ENCODE measurements at regions not wholly inside any gene's neighbourhood (a gene's known extent, or its start where the extent isn't known, plus 50 kb on each side); places are given as distances from the start of the nearest gene placed in this dataset.

GRCh38 chr2:239546541-239546940 lies 145.7 kb upstream of the HDAC4 start:
- H3K36me3 ChIP-seq (ENCODE audit: low read depth, missing control alignments) = no peaks in the 10 kb centered on the region
- H3K4me1 ChIP-seq = no peaks in the 10 kb centered on the region
- DNase-seq = no peak
- H3K4me3 ChIP-seq = no peak overlapping the region
- TF ChIP-seq CTCF (IDR thresholded peaks at IDR 0.05) = no peak
- no peak for TF ChIP-seq POLR2A (IDR thresholded peaks at IDR 0.05)
- WGBS, 2 donors = 75 to 85% methylated on average over 2 to 9 of the region's 9 CpGs
- no peak overlapping the region for H3K27ac ChIP-seq
- no peaks in the 10 kb centered on the region for H3K27me3 ChIP-seq
- no peaks in the 10 kb centered on the region for H3K9me3 ChIP-seq
- intact Hi-C loops (cut with DNase I; ENCODE audit: low total_unique reads) = no loop called here

GRCh38 chr2:239545741-239546392 lies 145.0 kb upstream of the HDAC4 start:
- no peaks in the 10 kb centered on the region for H3K36me3 ChIP-seq (ENCODE audit: low read depth, missing control alignments)
- intact Hi-C loops (cut with DNase I; ENCODE audit: low total_unique reads) = no loop called here
- no peak overlapping the region for H3K27ac ChIP-seq
- WGBS, 2 donors = 84 to 91% methylated on average over 14 of the region's 14 CpGs
- H3K4me3 ChIP-seq = no peak overlapping the region
- TF ChIP-seq POLR2A (IDR thresholded peaks at IDR 0.05) (no peak), CTCF (IDR thresholded peaks at IDR 0.05) (no peak)
- no peaks in the 10 kb centered on the region for H3K27me3 ChIP-seq
- no peaks in the 10 kb centered on the region for H3K4me1 ChIP-seq
- no peak for DNase-seq
- H3K9me3 ChIP-seq = no peaks in the 10 kb centered on the region

GRCh38 chr2:239544918-239545465 lies 144.2 kb upstream of the HDAC4 start:
- no peak for DNase-seq
- Histone ChIP-seq H3K27me3 (no peaks in the 10 kb centered on the region), H3K9me3 (no peaks in the 10 kb centered on the region), H3K4me3 (no peak overlapping the region), H3K36me3 (ENCODE audit: low read depth, missing control alignments) (no peaks in the 10 kb centered on the region), H3K4me1 (no peaks in the 10 kb centered on the region), H3K27ac (no peak overlapping the region)
- TF ChIP-seq POLR2A (IDR thresholded peaks at IDR 0.05) (no peak), CTCF (IDR thresholded peaks at IDR 0.05) (no peak)
- 89 to 94% methylated on average over 6 to 12 of the region's 12 CpGs for WGBS, 2 donors
- intact Hi-C loops (cut with DNase I; ENCODE audit: low total_unique reads) = no loop called here

- no peak for DNase-seq
- intact Hi-C loops (cut with DNase I; ENCODE audit: low total_unique reads) = no loop called here
- Histone ChIP-seq H3K4me3 (no peak overlapping the region), H3K4me1 (no peaks in the 10 kb centered on the region), H3K27ac (no peak overlapping the region), H3K27me3 (no peaks in the 10 kb centered on the region), H3K36me3 (ENCODE audit: low read depth, missing control alignments) (no peaks in the 10 kb centered on the region), H3K9me3 (no peaks in the 10 kb centered on the region)
- 76 to 88% methylated on average over 7 to 8 of the region's 8 CpGs for WGBS, 2 donors
- TF ChIP-seq CTCF (IDR thresholded peaks at IDR 0.05) (no peak), POLR2A (IDR thresholded peaks at IDR 0.05) (no peak)
Measured at GRCh38 chr2:239544143-239544917, 143.5 kb upstream of the HDAC4 start.

Data from testis (tissue), 2 donors.